Panc1 (cell line): ENCODE measurements at regions not wholly inside any gene's neighbourhood (a gene's known extent, or its start where the extent isn't known, plus 50 kb on each side); places are given as distances from the start of the nearest gene placed in this dataset.

Experiments used
- POLR2AphosphoS5 ChIP-seq: IDR thresholded peaks from 2 replicates; pipeline ENCODE4 v1.6.1; 2012; ENCODE audit warnings: mild to moderate bottlenecking, low read depth, low read length, moderate library complexity
- SIN3A ChIP-seq: IDR thresholded peaks from 2 replicates; pipeline ENCODE4 v1.6.1; 2012; ENCODE audit warnings: low read depth, mild to moderate bottlenecking, low read length, moderate library complexity, borderline replicate concordance; ENCODE audit not compliant: insufficient read depth
- TCF7L2 ChIP-seq: IDR thresholded peaks from 2 replicates; pipeline ENCODE4 v1.6.1; 2011; ENCODE audit warnings: mild to moderate bottlenecking, low read depth, low read length, inconsistent platforms
- TF ChIP-seq, protein P1 (sequence below): fragments of 450-650 bp; IDR thresholded peaks from 2 replicates; pipeline ENCODE4 v1.5.1; 2017; ENCODE audit warnings: mild to moderate bottlenecking
- TF ChIP-seq, protein P2 (sequence below), 2 experiments: IDR thresholded peaks; 2 replicates each; pipeline ENCODE4 v1.6.1; 2011 to 2012; ENCODE audit warnings: low read depth in 2 of 2, control low read depth in 1 of 2, low read length in 1 of 2, mild to moderate bottlenecking in 1 of 2, moderate library complexity in 1 of 2; ENCODE audit not compliant: insufficient read depth in 1 of 2

DNA sequence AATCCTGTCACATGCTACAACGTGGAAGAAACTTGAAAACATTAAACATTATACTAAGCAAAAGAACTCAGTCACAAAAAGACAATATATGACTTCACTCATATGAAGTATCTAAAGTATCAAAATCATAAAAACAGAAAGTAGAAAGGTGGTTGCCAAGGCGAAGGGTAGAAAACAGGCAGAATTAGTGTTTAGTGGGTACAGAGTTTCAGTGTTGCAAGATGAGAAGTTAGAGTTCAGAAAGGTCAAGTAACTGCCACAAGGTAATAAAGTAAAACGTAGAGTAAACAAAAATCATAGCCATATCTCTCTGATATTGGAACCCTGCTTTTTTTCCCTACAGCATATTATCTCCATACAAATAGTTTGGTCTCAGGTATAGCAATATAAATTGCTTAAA, 223.8 kb upstream of the FSCB start:
- TF ChIP-seq, protein P1, sequence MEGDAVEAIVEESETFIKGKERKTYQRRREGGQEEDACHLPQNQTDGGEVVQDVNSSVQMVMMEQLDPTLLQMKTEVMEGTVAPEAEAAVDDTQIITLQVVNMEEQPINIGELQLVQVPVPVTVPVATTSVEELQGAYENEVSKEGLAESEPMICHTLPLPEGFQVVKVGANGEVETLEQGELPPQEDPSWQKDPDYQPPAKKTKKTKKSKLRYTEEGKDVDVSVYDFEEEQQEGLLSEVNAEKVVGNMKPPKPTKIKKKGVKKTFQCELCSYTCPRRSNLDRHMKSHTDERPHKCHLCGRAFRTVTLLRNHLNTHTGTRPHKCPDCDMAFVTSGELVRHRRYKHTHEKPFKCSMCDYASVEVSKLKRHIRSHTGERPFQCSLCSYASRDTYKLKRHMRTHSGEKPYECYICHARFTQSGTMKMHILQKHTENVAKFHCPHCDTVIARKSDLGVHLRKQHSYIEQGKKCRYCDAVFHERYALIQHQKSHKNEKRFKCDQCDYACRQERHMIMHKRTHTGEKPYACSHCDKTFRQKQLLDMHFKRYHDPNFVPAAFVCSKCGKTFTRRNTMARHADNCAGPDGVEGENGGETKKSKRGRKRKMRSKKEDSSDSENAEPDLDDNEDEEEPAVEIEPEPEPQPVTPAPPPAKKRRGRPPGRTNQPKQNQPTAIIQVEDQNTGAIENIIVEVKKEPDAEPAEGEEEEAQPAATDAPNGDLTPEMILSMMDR: no peak
- TF ChIP-seq POLR2AphosphoS5 (no peak), TCF7L2 (no peak), SIN3A (no peak)
- TF ChIP-seq, protein P2, sequence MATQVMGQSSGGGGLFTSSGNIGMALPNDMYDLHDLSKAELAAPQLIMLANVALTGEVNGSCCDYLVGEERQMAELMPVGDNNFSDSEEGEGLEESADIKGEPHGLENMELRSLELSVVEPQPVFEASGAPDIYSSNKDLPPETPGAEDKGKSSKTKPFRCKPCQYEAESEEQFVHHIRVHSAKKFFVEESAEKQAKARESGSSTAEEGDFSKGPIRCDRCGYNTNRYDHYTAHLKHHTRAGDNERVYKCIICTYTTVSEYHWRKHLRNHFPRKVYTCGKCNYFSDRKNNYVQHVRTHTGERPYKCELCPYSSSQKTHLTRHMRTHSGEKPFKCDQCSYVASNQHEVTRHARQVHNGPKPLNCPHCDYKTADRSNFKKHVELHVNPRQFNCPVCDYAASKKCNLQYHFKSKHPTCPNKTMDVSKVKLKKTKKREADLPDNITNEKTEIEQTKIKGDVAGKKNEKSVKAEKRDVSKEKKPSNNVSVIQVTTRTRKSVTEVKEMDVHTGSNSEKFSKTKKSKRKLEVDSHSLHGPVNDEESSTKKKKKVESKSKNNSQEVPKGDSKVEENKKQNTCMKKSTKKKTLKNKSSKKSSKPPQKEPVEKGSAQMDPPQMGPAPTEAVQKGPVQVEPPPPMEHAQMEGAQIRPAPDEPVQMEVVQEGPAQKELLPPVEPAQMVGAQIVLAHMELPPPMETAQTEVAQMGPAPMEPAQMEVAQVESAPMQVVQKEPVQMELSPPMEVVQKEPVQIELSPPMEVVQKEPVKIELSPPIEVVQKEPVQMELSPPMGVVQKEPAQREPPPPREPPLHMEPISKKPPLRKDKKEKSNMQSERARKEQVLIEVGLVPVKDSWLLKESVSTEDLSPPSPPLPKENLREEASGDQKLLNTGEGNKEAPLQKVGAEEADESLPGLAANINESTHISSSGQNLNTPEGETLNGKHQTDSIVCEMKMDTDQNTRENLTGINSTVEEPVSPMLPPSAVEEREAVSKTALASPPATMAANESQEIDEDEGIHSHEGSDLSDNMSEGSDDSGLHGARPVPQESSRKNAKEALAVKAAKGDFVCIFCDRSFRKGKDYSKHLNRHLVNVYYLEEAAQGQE (IDR thresholded peaks at IDR 0.05; ENCODE audit: insufficient read depth in 1 of 2, low read depth in 2 of 2, low read length in 1 of 2): no peak
